ENCODE measurements at regions not wholly inside any gene's neighbourhood (a gene's known extent, or its start where the extent isn't known, plus 50 kb on each side); places are given as distances from the start of the nearest gene placed in this dataset.

GRCh38 chr11:109877043-109877442 lies 216.1 kb upstream of the ZC3H12C start:
- Histone ChIP-seq H3K14ac (ENCODE audit: low read length in 2 of 2) (no peak overlapping the region), H3K27me3 (ENCODE audit: control insufficient read depth in 1 of 2, insufficient read depth in 1 of 2, low read length in 2 of 2) (no peaks in the 10 kb centered on the region), H3K23ac (ENCODE audit: low read length in 2 of 2) (no peak overlapping the region), H3K9me3 (ENCODE audit: control insufficient read depth, low read length) (peaks cover 6% of the 10 kb centered on the region), H3K4me2 (ENCODE audit: low read length, poor library complexity, severe bottlenecking) (no peak overlapping the region), H2AK5ac (ENCODE audit: low read length, severe bottlenecking) (no peak overlapping the region), H3K18ac (ENCODE audit: low read depth in 1 of 2, low read length in 2 of 2) (no peak overlapping the region), H2BK15ac (ENCODE audit: low read depth, poor library complexity, severe bottlenecking) (no peak overlapping the region), H2AFZ (ENCODE audit: low read depth, low read length) (no peak overlapping the region), H2BK12ac (ENCODE audit: low read length in 2 of 2) (no peak overlapping the region), H3K4me1 (ENCODE audit: control insufficient read depth, insufficient read depth, low read depth, low read length) (no peaks in the 10 kb centered on the region), H2BK120ac (ENCODE audit: low read depth, low read length) (no peak overlapping the region), H4K8ac (ENCODE audit: low read length) (no peak overlapping the region), H3K4ac (ENCODE audit: low read depth in 1 of 2, low read length in 2 of 2) (no peak overlapping the region), H3K36me3 (ENCODE audit: control insufficient read depth in 1 of 2, insufficient read depth in 2 of 2, low read depth in 1 of 2, low read length in 2 of 2) (no peaks in the 10 kb centered on the region), H3K9ac (ENCODE audit: low read length) (no peak overlapping the region), H3K4me3 (ENCODE audit: insufficient read depth in 1 of 2, low read depth in 1 of 2, low read length in 2 of 2) (no peak overlapping the region), H3K79me1 (replicated peaks; ENCODE audit: low read length, poor library complexity, severe bottlenecking) (no peaks in the 10 kb centered on the region), H4K91ac (ENCODE audit: low read length) (no peak overlapping the region), H3K27ac (ENCODE audit: low read length, poor library complexity, severe bottlenecking) (no peak overlapping the region), H2BK5ac (ENCODE audit: low read depth, low read length, poor library complexity, severe bottlenecking) (no peak overlapping the region)
- WGBS, result 62% methylated on average over 4 of the region's 4 CpGs
- DNase-seq, result no peak

GRCh38 chr11:109884501-109884900 lies 208.7 kb upstream of the ZC3H12C start:
- H3K9ac ChIP-seq (ENCODE audit: low read length), result no peak overlapping the region
- no peak overlapping the region for H3K23ac ChIP-seq (ENCODE audit: low read length in 2 of 2)
- no peak overlapping the region for H2AK5ac ChIP-seq (ENCODE audit: low read length, severe bottlenecking)
- no peak overlapping the region for H2BK15ac ChIP-seq (ENCODE audit: low read depth, poor library complexity, severe bottlenecking)
- H3K4me2 ChIP-seq (ENCODE audit: low read length, poor library complexity, severe bottlenecking), result no peak overlapping the region
- no peaks in the 10 kb centered on the region for H3K27me3 ChIP-seq (ENCODE audit: control insufficient read depth in 1 of 2, insufficient read depth in 1 of 2, low read length in 2 of 2)
- H4K8ac ChIP-seq (ENCODE audit: low read length), result no peak overlapping the region
- peaks cover 5% of the 10 kb centered on the region for H3K9me3 ChIP-seq (ENCODE audit: control insufficient read depth, low read length)
- H3K4ac ChIP-seq (ENCODE audit: low read depth in 1 of 2, low read length in 2 of 2), result no peak overlapping the region
- DNase-seq, result no peak
- no peak overlapping the region for H3K14ac ChIP-seq (ENCODE audit: low read length in 2 of 2)
- WGBS, result 84% methylated on average over 4 of the region's 4 CpGs
- no peak overlapping the region for H2AFZ ChIP-seq (ENCODE audit: low read depth, low read length)
- H2BK5ac ChIP-seq (ENCODE audit: low read depth, low read length, poor library complexity, severe bottlenecking), result no peak overlapping the region
- no peak overlapping the region for H3K18ac ChIP-seq (ENCODE audit: low read depth in 1 of 2, low read length in 2 of 2)
- H3K79me1 ChIP-seq (replicated peaks; ENCODE audit: low read length, poor library complexity, severe bottlenecking), result no peaks in the 10 kb centered on the region
- H2BK120ac ChIP-seq (ENCODE audit: low read depth, low read length), result no peak overlapping the region
- no peak overlapping the region for H4K91ac ChIP-seq (ENCODE audit: low read length)
- no peaks in the 10 kb centered on the region for H3K4me1 ChIP-seq (ENCODE audit: control insufficient read depth, insufficient read depth, low read depth, low read length)
- H3K36me3 ChIP-seq (ENCODE audit: control insufficient read depth in 1 of 2, insufficient read depth in 2 of 2, low read depth in 1 of 2, low read length in 2 of 2), result no peaks in the 10 kb centered on the region
- no peak overlapping the region for H2BK12ac ChIP-seq (ENCODE audit: low read length in 2 of 2)
- no peak overlapping the region for H3K27ac ChIP-seq (ENCODE audit: low read length, poor library complexity, severe bottlenecking)
- no peak overlapping the region for H3K4me3 ChIP-seq (ENCODE audit: insufficient read depth in 1 of 2, low read depth in 1 of 2, low read length in 2 of 2)

DNA sequence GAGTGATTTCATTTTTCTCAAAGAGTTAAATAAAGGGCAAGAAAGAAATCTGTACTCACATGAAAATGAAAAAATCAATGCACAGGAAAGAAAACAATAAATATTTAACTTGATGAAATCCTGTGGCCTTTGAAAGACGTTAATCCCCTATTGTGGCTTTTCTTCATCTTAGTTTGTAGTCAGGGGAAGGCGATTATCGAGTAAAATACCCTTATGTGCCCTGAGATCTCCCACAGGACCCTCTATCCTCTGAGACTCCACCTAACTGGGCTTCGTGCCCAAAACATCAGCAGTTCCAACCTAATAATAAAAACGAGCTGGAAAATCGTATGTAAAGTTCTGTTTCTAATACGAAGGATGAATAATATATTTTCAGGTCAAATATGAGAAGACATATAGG lies 208.2 kb upstream of the ZC3H12C start:
- no peak overlapping the region for H2AK5ac ChIP-seq (ENCODE audit: low read length, severe bottlenecking)
- no peak overlapping the region for H3K9ac ChIP-seq (ENCODE audit: low read length)
- H3K4me2 ChIP-seq (ENCODE audit: low read length, poor library complexity, severe bottlenecking), result no peak overlapping the region
- H2BK15ac ChIP-seq (ENCODE audit: low read depth, poor library complexity, severe bottlenecking), result no peak overlapping the region
- no peak overlapping the region for H4K91ac ChIP-seq (ENCODE audit: low read length)
- H3K9me3 ChIP-seq (ENCODE audit: control insufficient read depth, low read length), result peaks cover 5% of the 10 kb centered on the region
- no peaks in the 10 kb centered on the region for H3K79me1 ChIP-seq (replicated peaks; ENCODE audit: low read length, poor library complexity, severe bottlenecking)
- H3K18ac ChIP-seq (ENCODE audit: low read depth in 1 of 2, low read length in 2 of 2), result no peak overlapping the region
- H2BK120ac ChIP-seq (ENCODE audit: low read depth, low read length), result no peak overlapping the region
- no peak overlapping the region for H4K8ac ChIP-seq (ENCODE audit: low read length)
- no peak overlapping the region for H2AFZ ChIP-seq (ENCODE audit: low read depth, low read length)
- H3K27me3 ChIP-seq (ENCODE audit: control insufficient read depth in 1 of 2, insufficient read depth in 1 of 2, low read length in 2 of 2), result no peaks in the 10 kb centered on the region
- no peak overlapping the region for H2BK12ac ChIP-seq (ENCODE audit: low read length in 2 of 2)
- no peak for DNase-seq
- WGBS, result 90% methylated on average over 6 of the region's 7 CpGs
- H3K4ac ChIP-seq (ENCODE audit: low read depth in 1 of 2, low read length in 2 of 2), result no peak overlapping the region
- H3K27ac ChIP-seq (ENCODE audit: low read length, poor library complexity, severe bottlenecking), result no peak overlapping the region
- no peaks in the 10 kb centered on the region for H3K36me3 ChIP-seq (ENCODE audit: control insufficient read depth in 1 of 2, insufficient read depth in 2 of 2, low read depth in 1 of 2, low read length in 2 of 2)
- no peaks in the 10 kb centered on the region for H3K4me1 ChIP-seq (ENCODE audit: control insufficient read depth, insufficient read depth, low read depth, low read length)
- no peak overlapping the region for H3K14ac ChIP-seq (ENCODE audit: low read length in 2 of 2)
- H2BK5ac ChIP-seq (ENCODE audit: low read depth, low read length, poor library complexity, severe bottlenecking), result no peak overlapping the region
- no peak overlapping the region for H3K23ac ChIP-seq (ENCODE audit: low read length in 2 of 2)
- H3K4me3 ChIP-seq (ENCODE audit: insufficient read depth in 1 of 2, low read depth in 1 of 2, low read length in 2 of 2), result no peak overlapping the region

GRCh38 chr11:109892321-109892794 lies 200.8 kb upstream of the ZC3H12C start:
- DNase-seq, result no peak
- Histone ChIP-seq H4K91ac (ENCODE audit: low read length) (no peak overlapping the region), H3K4me3 (ENCODE audit: insufficient read depth in 1 of 2, low read depth in 1 of 2, low read length in 2 of 2) (no peak overlapping the region), H3K9me3 (ENCODE audit: control insufficient read depth, low read length) (no peaks in the 10 kb centered on the region), H2BK120ac (ENCODE audit: low read depth, low read length) (no peak overlapping the region), H3K4ac (ENCODE audit: low read depth in 1 of 2, low read length in 2 of 2) (no peak overlapping the region), H3K18ac (ENCODE audit: low read depth in 1 of 2, low read length in 2 of 2) (no peak overlapping the region), H3K36me3 (ENCODE audit: control insufficient read depth in 1 of 2, insufficient read depth in 2 of 2, low read depth in 1 of 2, low read length in 2 of 2) (no peaks in the 10 kb centered on the region), H2BK15ac (ENCODE audit: low read depth, poor library complexity, severe bottlenecking) (no peak overlapping the region), H2BK5ac (ENCODE audit: low read depth, low read length, poor library complexity, severe bottlenecking) (no peak overlapping the region), H3K27me3 (ENCODE audit: control insufficient read depth in 1 of 2, insufficient read depth in 1 of 2, low read length in 2 of 2) (no peaks in the 10 kb centered on the region), H2BK12ac (ENCODE audit: low read length in 2 of 2) (no peak overlapping the region), H3K4me1 (ENCODE audit: control insufficient read depth, insufficient read depth, low read depth, low read length) (no peaks in the 10 kb centered on the region), H3K14ac (ENCODE audit: low read length in 2 of 2) (no peak overlapping the region), H2AK5ac (ENCODE audit: low read length, severe bottlenecking) (no peak overlapping the region), H4K8ac (ENCODE audit: low read length) (no peak overlapping the region), H3K4me2 (ENCODE audit: low read length, poor library complexity, severe bottlenecking) (no peak overlapping the region), H2AFZ (ENCODE audit: low read depth, low read length) (no peak overlapping the region), H3K9ac (ENCODE audit: low read length) (no peak overlapping the region), H3K23ac (ENCODE audit: low read length in 2 of 2) (no peak overlapping the region), H3K27ac (ENCODE audit: low read length, poor library complexity, severe bottlenecking) (no peak overlapping the region), H3K79me1 (replicated peaks; ENCODE audit: low read length, poor library complexity, severe bottlenecking) (no peaks in the 10 kb centered on the region)
- 81% methylated on average over 3 of the region's 4 CpGs for WGBS

All from mesenchymal stem cell (in vitro differentiated cells and primary cell).